Smooth muscle cell (in vitro differentiated cells): ENCODE measurements at regions not wholly inside any gene's neighbourhood (a gene's known extent, or its start where the extent isn't known, plus 50 kb on each side); places are given as distances from the start of the nearest gene placed in this dataset.

Experiments
- DNase-seq: peaks from one replicate; lab custom pipeline; 2025; ENCODE audit not compliant: unreplicated experiment; lab: John Stamatoyannopoulos, UW
- H2AFZ ChIP-seq: fragments of 200-600 bp; sonication (generic); 2 replicates; pipeline ENCODE4 v1.6.0; 2016; ENCODE audit warnings: antibody characterized with exemption, low read depth, mild to moderate bottlenecking
- H3F3A ChIP-seq: fragments of 200-600 bp; sonication (generic); 2 replicates; pipeline ENCODE4 v1.6.0; 2017; ENCODE audit warnings: antibody characterized with exemption, low read depth
- H3K27ac ChIP-seq: fragments of 200-600 bp; sonication (generic); 2 replicates; pipeline ENCODE4 v1.5.1; 2016; ENCODE audit warnings: low read depth, mild to moderate bottlenecking
- H3K27me3 ChIP-seq: fragments of 200-600 bp; sonication (generic); 2 replicates; pipeline ENCODE4 v1.6.1; 2016; ENCODE audit warnings: low read depth, mild to moderate bottlenecking
- H3K36me3 ChIP-seq: fragments of 200-600 bp; sonication (generic); 2 replicates; pipeline ENCODE4 v1.5.1; 2016; ENCODE audit warnings: low read depth
- H3K4me1 ChIP-seq: fragments of 200-600 bp; sonication (generic); 2 replicates; pipeline ENCODE4 v1.5.1; 2016; ENCODE audit warnings: low read depth
- H3K4me2 ChIP-seq: fragments of 200-600 bp; sonication (generic); 2 replicates; pipeline ENCODE4 v1.6.0; 2016; ENCODE audit warnings: mild to moderate bottlenecking
- H3K4me3 ChIP-seq: fragments of 200-600 bp; sonication (generic); 2 replicates; pipeline ENCODE4 v1.5.1; 2016; ENCODE audit warnings: mild to moderate bottlenecking
- H3K79me2 ChIP-seq: fragments of 200-600 bp; sonication (generic); 2 replicates; pipeline ENCODE4 v1.6.0; 2016; ENCODE audit warnings: low read depth, mild to moderate bottlenecking
- H3K9ac ChIP-seq: fragments of 200-600 bp; sonication (generic); 2 replicates; pipeline ENCODE4 v1.6.0; 2016; ENCODE audit warnings: low read depth
- H3K9me3 ChIP-seq: fragments of 200-600 bp; sonication (generic); replicated peaks from 2 replicates; pipeline ENCODE4 v1.5.1; 2016; ENCODE audit warnings: low read depth
- H4K20me1 ChIP-seq: fragments of 200-600 bp; sonication (generic); 2 replicates; pipeline ENCODE4 v1.6.0; 2016; ENCODE audit warnings: low read depth
- CTCF ChIP-seq: fragments of 200-600 bp; sonication (generic); IDR thresholded peaks from 2 replicates; pipeline ENCODE4 v1.5.1; 2017; ENCODE audit warnings: borderline replicate concordance, mild to moderate bottlenecking, antibody characterized with exemption; ENCODE audit not compliant: insufficient read depth, poor library complexity, severe bottlenecking
- WGBS: methylation state at CpG from one replicate; pipeline ENCODE4 v1.1.7; 2016; ENCODE audit warnings: low lambda C conversion rate; 5-methylcytosine and 5-hydroxymethylcytosine counted together

GRCh38 chr15:61447981-61448380 is 218.9 kb upstream of the RORA start:
- no peaks in the 10 kb centered on the region for H3F3A ChIP-seq
- no peaks in the 10 kb centered on the region for H3K36me3 ChIP-seq
- 90% methylated on average over 4 of the region's 4 CpGs for WGBS
- H3K79me2 ChIP-seq: no peaks in the 10 kb centered on the region
- H4K20me1 ChIP-seq: no peaks in the 10 kb centered on the region
- no peaks in the 10 kb centered on the region for H3K9me3 ChIP-seq
- H3K4me2 ChIP-seq: no peak overlapping the region
- no peak overlapping the region for H3K4me3 ChIP-seq
- H3K4me1 ChIP-seq: no peaks in the 10 kb centered on the region
- no peak overlapping the region for H3K27ac ChIP-seq
- no peak for TF ChIP-seq CTCF
- no peaks in the 10 kb centered on the region for H3K27me3 ChIP-seq
- no peak overlapping the region for H2AFZ ChIP-seq
- no peak overlapping the region for H3K9ac ChIP-seq
- no peak for DNase-seq

DNA sequence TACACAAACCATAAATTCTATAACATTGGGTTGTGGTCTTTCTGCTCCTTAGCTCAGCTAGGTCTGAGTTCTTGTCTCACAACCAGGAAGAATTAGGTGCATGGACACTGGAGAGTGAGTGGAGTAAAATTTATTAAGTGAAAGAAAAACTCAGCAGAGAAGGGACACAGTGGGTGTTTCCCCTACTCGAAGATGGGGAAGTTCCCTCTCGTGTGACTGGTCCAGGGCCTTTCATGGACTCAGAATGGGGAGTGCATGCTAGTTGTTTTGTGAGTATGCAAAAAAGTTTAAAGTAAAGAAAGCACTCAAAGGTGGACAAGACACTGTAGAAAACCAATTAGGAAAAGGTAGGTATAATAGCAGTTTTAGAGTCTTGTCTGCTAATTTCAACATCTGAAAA is 215.5 kb upstream of the RORA start:
- Histone ChIP-seq H3F3A (no peaks in the 10 kb centered on the region), H2AFZ (no peak overlapping the region), H3K4me3 (no peak overlapping the region), H4K20me1 (no peaks in the 10 kb centered on the region), H3K9ac (no peak overlapping the region), H3K36me3 (no peaks in the 10 kb centered on the region), H3K4me1 (no peaks in the 10 kb centered on the region), H3K27me3 (no peaks in the 10 kb centered on the region), H3K27ac (no peak overlapping the region), H3K4me2 (no peak overlapping the region), H3K79me2 (no peaks in the 10 kb centered on the region), H3K9me3 (no peaks in the 10 kb centered on the region)
- no peak for TF ChIP-seq CTCF
- 57% methylated on average over 2 of the region's 2 CpGs for WGBS
- no peak for DNase-seq

- Histone ChIP-seq H2AFZ (no peak overlapping the region), H3K4me2 (no peak overlapping the region), H3K9me3 (no peaks in the 10 kb centered on the region), H3K36me3 (no peaks in the 10 kb centered on the region), H3F3A (no peaks in the 10 kb centered on the region), H3K9ac (no peak overlapping the region), H3K4me1 (no peaks in the 10 kb centered on the region), H3K4me3 (no peak overlapping the region), H3K27ac (no peak overlapping the region), H3K27me3 (no peaks in the 10 kb centered on the region), H4K20me1 (no peaks in the 10 kb centered on the region), H3K79me2 (no peaks in the 10 kb centered on the region)
- TF ChIP-seq CTCF: no peak
- 91% methylated on average over 1 of the region's 1 CpG for WGBS
- DNase-seq: no peak
These were observed 213.7 kb upstream of the RORA start for GRCh38 chr15:61442821-61443220.

GRCh38 chr15:61441891-61442290 is 212.8 kb upstream of the RORA start:
- no peak overlapping the region for H3K9ac ChIP-seq
- no peak for TF ChIP-seq CTCF
- no peaks in the 10 kb centered on the region for H3F3A ChIP-seq
- H3K79me2 ChIP-seq: no peaks in the 10 kb centered on the region
- no peak overlapping the region for H2AFZ ChIP-seq
- H3K9me3 ChIP-seq: no peaks in the 10 kb centered on the region
- no peak overlapping the region for H3K4me3 ChIP-seq
- no peaks in the 10 kb centered on the region for H3K4me1 ChIP-seq
- H3K27ac ChIP-seq: no peak overlapping the region
- no peak overlapping the region for H3K4me2 ChIP-seq
- no peaks in the 10 kb centered on the region for H3K36me3 ChIP-seq
- H3K27me3 ChIP-seq: no peaks in the 10 kb centered on the region
- DNase-seq: no peak
- no peaks in the 10 kb centered on the region for H4K20me1 ChIP-seq
